VCaP (cell line): ENCODE measurements at regions not wholly inside any gene's neighbourhood (a gene's known extent, or its start where the extent isn't known, plus 50 kb on each side); places are given as distances from the start of the nearest gene placed in this dataset.
"Not testable (repeated sequence)": the region's sequence is repeated elsewhere in the genome, so short reads cannot be mapped to it uniquely, and the experiment has no call there.

ENCODE experiments used
- H3K27ac ChIP-seq: fragments of 450-650 bp; 2 replicates; pipeline ENCODE4 v1.5.1; 2017
- TF ChIP-seq, protein P1 (sequence below): fragments of 450-650 bp; conservative IDR thresholded peaks from 2 replicates; pipeline ENCODE4 v1.5.1; 2017; ENCODE audit warnings: mild to moderate bottlenecking, moderate library complexity

DNA sequence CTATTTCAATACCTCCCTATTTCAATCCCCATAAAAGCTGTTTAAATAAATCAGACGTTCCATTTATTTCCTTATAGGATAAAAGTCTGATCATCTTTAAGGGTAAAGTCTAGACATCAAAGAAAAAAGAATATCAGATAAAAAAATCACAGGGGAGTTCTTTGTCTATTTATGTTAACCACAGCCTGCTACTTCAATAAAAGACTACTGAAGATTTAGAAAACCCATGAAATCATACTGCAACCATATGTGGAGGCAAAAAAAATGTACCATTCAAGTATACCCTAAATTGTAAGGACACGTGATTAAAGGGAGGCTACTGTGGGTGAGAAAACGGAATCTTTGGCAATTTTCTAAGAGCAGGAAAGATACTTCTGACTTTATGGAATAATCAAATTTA, 108.2 kb upstream of the TNFSF4 start:
- no peak overlapping the region for H3K27ac ChIP-seq
- TF ChIP-seq, protein P1, sequence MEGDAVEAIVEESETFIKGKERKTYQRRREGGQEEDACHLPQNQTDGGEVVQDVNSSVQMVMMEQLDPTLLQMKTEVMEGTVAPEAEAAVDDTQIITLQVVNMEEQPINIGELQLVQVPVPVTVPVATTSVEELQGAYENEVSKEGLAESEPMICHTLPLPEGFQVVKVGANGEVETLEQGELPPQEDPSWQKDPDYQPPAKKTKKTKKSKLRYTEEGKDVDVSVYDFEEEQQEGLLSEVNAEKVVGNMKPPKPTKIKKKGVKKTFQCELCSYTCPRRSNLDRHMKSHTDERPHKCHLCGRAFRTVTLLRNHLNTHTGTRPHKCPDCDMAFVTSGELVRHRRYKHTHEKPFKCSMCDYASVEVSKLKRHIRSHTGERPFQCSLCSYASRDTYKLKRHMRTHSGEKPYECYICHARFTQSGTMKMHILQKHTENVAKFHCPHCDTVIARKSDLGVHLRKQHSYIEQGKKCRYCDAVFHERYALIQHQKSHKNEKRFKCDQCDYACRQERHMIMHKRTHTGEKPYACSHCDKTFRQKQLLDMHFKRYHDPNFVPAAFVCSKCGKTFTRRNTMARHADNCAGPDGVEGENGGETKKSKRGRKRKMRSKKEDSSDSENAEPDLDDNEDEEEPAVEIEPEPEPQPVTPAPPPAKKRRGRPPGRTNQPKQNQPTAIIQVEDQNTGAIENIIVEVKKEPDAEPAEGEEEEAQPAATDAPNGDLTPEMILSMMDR = no peak

DNA sequence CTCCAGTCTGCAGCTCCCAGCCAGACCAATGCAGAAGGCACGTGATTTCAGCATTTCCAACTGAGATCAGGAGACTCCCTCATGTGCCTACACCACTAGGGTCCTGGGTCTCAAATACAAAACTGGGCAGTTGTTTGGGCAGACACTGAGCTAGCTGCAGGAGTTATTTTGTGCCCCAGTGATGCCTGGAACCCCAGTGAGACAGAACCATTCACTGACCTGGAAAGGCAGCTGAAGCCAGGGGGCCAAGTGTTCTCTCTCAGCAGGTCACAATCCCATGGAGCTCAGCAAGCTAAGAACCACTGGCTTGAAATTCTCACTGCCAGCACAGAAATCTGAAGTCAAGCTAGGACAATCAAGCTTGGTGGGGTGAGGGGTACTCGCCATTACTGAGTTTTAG, 111.7 kb upstream of the TNFSF4 start:
- H3K27ac ChIP-seq = no peak overlapping the region
- TF ChIP-seq, protein P1 = no peak

DNA sequence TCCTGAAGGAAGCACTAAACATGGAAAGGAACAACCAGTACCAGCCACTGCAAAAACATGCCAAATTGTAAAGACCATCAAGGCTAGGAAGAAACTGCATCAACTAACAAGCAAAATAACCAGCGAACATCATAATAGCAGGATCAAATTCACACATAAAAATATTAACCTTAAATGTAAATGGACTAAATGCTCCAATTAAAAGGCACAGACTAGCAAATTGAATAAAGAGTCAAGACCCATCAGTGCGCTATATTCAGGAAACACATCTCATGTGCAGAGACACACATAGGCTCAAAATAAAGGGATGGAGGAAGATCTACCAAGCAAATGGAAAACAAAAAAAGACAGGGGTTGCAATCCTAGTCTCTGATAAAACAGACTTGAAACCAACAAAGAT, 117.2 kb upstream of the TNFSF4 start:
- H3K27ac ChIP-seq = not testable (repeated sequence)

DNA sequence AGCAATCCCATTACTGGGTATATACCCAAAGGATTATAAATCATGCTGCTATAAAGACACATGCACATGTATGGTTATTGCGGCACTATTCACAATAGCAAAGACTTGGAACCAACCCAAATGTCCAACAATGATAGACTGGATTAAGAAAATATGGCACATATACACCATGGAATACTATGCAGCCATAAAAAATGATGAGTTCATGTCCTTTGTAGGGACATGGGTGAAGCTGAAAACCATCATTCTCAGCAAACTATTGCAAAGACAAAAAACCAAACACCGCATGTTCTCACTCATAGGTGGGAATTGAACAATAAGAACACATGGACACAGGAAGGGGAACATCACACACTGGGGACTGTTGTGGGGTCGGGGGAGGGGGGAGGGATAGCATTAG, 120.9 kb upstream of the TNFSF4 start:
- H3K27ac ChIP-seq = not testable (repeated sequence)

DNA sequence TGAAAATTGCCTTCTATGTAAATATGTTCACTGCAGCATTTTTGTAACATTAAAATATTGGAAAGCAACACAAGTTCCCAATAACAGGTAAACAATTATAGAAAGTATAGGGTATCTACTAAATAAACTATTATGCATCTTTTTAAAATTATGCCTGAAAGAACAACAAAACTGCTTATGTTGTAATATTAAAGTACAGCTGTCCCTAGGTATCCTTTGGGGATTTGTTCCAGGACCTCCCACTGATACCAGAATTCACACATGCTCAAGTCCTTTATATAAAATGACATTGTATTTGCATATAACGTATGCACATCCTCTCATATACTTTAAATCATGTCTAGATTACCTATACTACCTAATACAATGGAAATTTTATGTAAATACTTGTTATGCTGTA, 121.8 kb upstream of the TNFSF4 start:
- H3K27ac ChIP-seq = no peak overlapping the region
- TF ChIP-seq, protein P1 = no peak

DNA sequence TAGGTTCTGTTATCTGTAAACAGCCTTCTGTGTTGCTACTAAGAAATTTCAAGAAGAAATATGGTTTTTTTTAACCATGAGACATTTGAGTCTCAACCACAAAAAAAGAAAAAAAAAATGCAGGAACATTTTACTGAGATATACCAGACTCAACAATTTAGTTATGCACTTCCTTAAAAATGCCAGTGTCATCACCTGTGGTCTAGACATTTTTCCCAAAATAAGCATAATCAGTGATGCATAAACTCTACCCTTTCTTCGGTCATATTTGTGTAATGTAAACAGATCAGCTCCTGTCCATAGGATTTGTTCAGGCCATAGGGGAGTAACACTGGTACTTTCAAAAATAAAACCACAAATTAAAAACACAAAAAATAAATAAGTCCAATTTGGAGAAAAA, 122.6 kb upstream of the TNFSF4 start:
- TF ChIP-seq, protein P1 = no peak
- H3K27ac ChIP-seq = no peak overlapping the region

DNA sequence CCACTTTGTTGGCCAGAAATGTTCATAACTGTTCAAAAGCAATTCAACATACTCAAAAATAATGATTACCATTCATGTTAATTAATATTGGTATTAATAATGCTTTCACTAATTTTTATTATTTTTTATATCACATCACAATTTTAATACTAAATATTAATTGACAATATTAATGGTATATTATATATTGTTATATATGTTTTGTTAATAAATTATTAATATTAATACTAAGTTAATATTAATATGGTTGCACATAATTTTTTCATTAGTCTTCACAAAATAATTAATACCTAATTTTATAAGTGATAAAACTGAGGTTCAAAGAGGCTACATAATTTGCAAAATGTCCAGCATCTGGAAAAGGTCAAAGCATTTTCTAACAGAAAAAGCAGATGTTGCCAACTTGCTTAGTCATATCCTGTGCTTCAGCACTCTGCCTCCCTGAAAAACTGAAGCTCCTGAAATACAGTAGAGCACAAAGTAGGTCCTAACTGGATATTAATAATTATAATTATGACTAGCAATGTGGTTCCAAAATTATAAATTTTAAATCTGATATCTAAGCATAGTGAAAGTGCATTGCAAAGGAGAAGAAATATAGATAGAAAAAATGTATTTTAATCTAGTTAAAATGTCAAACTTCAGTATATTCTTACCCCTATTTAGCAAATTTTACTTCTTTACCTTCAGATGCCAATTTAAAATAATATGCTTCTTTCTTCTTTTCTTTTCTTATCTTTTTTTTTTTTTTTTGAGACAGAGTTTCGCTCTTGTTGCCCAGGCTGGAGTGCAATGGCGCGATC, 123.2 kb upstream of the TNFSF4 start:
- no peak overlapping the region for H3K27ac ChIP-seq
- TF ChIP-seq, protein P1 = no peak

DNA sequence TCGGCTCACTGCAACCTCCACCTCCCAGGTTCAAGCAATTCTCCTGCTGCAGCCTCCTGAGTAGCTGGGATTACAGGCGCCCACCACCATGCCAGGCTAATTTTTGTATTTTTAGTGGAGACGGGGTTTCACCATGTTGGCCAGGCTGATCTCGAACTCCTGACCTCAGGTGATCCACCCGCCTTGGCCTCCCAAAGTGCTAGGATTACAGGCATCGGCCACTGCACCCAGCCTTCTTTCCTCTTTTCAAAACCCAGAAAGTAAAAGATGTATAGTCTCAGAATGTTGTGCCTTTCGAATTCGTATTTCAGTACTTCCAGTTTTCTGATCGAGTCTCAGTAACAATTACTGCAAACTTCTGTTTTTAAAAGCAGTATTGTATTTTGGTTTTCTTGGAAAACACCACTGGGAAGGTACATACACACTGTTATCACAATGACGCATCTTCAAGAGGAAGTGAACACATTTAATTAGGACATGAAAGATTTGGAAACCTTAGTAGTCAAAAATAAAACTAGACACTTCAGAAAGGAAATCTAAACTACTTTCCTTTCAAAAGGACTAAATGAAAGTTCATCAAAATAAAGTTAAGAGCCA, 123.9 kb upstream of the TNFSF4 start:
- not testable (repeated sequence) for H3K27ac ChIP-seq

DNA sequence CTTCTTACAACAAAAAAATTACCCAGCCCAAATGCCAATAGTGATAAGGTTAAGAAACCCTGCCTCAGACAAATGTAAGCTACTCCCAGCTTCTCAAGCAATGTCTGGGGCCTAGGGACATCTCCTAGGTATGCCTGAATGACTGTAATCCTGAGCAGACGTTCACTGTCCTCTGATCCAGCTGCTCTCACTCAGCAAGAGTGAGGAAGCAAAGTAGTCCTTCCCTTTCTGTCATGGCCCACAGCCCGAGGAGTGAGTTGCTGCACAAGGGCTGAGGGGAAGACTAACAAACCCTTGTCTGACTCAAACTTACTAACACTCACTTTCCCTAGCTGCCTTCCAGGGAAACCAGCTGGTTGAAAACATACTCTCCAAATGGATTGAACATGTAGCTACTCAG, 124.9 kb upstream of the TNFSF4 start:
- TF ChIP-seq, protein P1 = no peak
- H3K27ac ChIP-seq = no peak overlapping the region
